HUDEP-2 (cell line): ENCODE measurements at regions not wholly inside any gene's neighbourhood (a gene's known extent, or its start where the extent isn't known, plus 50 kb on each side); places are given as distances from the start of the nearest gene placed in this dataset.
"Not testable (repeated sequence)": the region's sequence is repeated elsewhere in the genome, so short reads cannot be mapped to it uniquely, and the experiment has no call there.

Source experiments
- DNase-seq, 76 experiments: peaks; one replicate each; lab custom pipeline; 2025; ENCODE audit not compliant: unreplicated experiment in 76 of 76; lab: John Stamatoyannopoulos, UW

DNA sequence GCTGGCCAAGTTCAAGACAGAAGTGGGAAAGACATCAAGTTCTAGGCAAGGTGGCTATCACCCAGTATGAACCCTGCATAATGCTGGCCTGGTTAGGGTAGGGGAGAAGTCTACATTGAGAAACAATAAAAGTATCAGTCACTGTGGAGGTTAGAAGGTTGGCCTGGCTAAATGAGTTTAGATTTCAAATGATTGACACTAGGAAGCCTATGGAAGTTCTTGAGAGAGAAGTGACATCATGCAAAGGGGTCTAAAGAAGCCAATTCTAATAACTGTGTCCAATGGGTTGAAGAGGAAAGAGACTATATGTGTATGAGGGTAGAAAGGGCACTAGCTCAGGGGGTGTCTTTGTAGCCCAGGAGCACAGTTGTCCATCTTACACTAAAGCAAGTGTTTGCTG, 98.5 kb upstream of the MBIP start:
- no peak for DNase-seq

DNA sequence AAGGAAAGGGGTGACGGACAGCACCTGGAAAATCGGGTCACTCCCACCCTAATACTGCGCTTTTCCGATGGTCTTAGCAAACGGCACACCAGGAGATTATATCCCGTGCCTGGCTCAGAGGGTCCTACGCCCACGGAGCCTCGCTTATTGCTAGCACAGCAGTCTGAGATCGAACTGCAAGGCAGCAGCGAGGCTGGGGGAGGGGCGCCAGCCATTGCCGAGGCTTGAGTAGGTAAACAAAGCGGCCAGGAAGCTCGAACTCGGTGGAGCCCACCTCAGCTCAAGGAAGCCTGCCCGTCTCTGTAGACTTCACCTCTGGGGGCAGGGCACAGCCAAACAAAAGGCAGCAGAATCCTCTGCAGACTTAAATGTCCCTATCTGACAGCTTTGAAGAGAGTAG, 91.5 kb upstream of the MBIP start:
- DNase-seq = not testable (repeated sequence)

DNA sequence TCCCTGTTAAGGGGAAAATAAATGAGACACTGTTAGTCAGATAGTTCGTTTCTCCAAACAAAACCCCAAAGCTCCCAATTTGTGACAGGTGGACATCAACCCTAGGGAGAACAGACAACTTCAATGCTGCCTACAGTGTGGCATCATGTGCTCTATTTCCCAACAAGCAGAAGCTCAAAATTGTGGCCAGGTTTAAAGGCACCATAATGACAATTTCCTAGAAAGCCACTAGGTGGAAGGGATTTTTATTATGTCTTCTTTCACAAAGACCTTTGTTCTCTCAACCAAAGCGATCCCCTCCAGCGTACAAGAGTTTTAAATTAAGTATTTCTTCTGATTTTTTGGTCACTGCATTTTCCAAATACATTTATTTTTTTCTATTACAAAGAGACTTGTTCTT, 88.0 kb upstream of the MBIP start:
- no peak for DNase-seq

DNA sequence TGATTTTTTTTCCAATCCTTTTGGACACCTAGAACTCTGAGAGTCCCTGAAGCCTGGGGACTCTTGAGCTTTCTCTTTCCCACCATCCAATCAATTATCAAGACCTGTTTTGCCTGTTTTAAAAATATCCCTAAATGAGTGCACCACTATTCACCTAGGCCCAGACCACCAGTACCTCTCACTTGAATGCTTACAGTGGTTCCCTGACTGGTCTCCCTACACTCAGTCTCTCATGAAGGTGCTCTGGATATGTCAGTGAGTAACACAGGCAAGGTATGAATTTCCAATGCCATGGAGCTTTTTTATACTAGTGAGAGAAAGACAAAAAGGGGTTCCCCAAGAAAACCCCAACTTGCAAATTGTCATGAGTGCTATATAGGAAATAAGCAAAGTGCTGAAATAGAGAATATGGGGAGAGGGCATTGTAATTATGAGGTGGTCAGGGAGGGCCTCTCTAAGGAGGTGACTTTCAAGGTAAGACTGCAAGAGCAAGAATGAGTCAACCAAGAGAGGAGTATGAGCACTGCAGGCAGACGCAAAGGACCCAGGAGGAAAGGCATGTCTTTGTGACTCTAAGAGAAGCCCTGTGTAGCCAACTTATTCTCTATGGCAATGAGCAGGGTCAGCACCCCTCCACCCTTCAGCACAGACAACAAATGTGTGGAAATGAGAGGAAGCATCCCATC, 85.3 kb upstream of the MBIP start:
- no peak for DNase-seq

DNA sequence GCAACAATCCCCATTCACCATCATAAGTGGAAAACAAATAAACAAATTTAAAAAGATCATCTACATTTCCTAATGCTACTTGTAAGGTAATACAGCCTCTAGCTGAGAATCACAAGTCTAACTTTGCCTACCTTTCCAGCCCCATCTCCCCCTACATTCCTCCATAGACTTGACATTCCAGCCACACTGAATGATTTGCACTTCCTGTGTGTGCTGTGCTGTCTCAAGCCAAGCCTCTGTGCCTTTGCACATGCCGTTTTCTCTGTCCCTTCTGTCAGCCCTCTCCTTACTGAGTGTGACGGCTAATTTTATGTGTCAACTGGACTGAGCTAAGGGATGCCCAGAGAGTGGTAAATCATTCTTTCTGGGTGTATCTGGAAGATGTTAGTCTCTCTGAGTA, 82.4 kb upstream of the MBIP start:
- DNase-seq = no peak

DNA sequence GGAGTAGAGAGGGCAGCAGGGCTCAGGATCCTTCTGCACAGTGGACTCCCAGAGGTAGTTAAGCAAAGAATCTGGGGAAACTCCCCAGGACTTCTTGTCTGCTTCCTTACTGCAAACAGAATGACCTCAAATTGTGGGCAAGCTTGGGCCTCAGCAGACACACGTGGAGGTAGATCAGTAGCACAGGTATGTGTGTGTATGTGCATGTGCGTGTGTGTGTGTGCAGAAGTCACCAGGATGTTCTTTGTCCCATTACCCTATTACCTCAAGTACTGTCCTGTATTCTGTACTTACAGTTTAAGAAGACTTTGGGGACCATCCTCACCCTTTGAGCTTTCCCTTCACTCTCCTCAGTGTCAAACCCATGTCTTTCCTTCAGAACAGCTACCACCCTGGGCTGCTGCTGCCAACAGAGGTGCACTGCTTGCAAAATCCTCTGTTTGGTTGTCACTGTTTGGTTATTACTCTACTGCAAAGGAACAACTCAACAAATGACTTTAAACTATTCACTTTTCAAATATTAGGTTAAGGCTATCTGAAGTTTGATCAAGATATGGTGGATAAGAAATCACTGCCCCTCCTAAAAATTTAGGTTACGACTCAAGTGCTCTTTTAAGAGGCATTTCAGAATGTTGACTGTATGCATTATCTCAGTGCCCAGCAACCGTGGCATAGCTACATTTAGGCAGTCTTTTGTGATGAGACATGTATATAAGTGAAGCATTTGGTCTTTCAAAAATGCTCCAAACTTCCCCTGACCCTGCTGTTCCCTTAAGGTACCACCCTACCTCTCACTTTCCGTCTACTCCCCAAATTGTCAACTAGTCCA, 78.2 kb upstream of the MBIP start:
- DNase-seq = no peak

DNA sequence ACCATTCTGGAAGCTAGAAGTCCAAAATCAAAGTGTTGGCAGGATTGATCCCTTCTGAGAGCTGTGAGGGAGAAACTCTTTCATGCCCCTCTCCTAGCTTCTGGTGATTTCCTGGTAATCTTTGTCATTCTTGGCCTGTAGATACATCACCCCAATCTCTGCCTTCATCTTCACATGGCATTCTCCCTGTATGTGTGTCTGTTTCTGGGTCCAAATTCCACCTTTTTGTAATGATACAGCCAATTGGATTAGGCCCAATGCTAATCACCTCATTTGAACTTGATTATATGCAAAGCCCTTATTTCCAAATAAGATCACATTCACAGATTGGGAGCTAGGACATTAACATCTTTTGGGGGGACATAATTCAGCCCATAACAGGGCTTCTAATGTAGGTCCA, 76.9 kb upstream of the MBIP start:
- no peak for DNase-seq

DNA sequence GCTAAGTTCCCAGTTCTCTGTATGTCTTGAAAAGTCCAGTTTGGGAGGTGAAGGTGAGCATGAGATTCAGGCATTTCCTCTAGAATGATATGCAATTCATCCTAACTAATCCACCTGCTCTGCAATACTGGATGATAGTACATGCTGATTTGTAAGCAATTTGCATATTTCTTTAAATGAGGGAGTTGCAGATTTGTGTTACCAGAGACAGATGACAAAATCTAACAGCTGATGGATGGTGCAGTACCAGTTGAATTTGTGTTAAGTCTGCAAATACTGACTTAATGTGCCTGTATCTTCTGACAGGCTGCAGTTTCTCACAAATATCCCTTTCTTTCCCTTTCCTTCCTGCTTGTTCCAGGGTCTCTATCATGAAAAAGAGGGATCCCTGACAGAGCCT, 76.4 kb upstream of the MBIP start:
- no peak for DNase-seq

DNA sequence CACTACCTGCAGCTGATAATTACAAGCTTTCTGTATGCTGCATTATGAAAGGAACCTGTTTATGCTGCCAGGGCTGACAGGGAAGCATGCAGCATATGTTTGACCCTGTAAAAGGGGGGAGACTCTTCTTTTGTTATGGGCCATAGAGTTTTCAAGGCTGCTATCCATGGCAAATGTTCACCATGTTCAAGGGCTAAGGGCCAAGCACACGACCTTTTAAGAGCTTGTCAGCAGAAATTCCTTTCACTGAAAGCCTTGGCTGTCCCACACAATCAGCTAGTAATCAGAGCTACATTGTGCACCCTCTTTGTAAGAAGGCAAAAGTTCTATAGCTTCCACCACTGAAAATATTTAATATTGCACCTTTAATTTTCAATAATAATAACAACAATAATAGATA, 74.2 kb upstream of the MBIP start:
- no peak for DNase-seq

DNA sequence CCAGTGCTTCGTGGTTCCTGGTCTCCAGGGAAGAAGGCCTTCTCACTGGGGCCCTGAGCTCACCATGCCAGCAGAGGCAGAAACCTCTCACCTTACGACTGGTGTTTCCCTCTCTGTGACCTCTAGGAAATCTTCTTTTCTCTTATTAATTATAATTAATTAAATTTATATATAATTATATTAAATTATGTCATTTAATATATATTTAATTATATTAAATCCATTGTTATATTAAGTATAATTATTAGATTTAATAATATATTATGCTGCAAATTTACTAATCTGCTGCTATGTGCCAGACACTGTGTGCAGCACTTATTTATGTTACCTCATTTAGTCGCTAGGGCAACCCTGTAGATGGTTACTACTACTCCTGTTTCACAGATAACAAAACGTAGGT, 70.3 kb upstream of the MBIP start:
- no peak for DNase-seq

DNA sequence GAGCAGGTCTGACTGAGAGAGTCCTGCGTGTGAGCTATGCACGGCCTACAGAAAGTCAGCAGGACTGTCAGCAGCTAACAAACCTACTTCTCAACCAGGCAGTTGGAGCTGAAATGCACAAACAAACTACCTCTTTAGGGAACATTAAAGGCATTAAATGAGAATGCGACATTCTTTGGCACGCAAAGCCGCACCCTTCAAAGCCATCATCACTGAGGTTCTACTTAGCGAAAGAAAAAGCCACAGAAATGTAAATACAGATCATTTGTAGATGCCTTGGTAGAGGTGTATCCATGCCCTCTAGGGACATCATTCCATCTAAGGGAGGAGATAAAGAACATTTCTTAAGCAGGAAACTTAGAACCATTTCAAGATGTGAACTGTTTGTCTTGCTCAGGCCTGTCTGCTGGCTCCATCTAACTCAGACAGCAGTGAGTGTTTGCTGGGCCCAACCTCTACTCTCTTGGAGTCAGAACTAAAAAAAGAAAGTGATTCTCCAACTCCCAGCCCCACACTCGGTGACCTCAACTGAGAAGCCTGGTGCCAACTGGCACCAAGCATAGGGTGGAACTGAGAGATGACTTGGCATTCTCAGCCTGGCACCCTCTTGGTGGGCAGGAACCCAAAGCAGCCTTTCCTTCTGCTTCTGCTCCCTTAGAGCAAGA, 63.5 kb upstream of the MBIP start:
- DNase-seq = no peak

DNA sequence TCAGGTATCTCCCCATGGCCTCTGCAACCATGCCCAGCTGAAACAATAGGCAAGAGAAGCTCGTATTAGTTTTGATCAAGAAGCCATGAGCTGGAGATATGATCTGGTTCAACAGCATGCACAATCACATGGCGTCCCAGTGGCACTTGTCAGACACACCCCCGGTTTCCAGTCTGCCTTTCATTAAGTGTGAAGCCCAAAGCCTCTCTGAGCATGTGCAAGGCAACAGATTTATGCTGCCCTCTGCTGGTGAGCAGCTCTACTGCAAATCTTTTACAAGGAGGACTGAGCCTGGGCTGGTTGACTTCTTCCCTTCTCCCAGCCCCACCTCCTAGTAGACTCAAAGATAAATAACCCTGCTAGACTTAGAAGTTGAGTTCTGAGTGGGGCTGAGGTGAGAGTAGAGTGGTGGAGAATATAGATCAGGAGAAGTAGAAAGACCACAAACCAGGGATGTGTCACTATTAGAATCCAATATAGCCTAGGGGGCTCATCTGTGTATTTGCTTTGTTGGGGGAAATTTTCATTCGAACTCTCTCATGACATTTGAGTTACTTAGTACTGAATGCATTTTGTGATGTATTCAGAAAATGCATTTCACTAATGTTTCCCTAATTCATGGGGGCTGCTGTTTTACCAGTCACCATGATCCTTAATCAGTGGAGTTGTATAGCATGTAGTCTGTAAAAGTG, 53.7 kb upstream of the MBIP start:
- DNase-seq = peak in 73 of 76 experiments; percentile 1 to 86 (median 62)
